GM21360 (cell line): ENCODE measurements at regions not wholly inside any gene's neighbourhood (a gene's known extent, or its start where the extent isn't known, plus 50 kb on each side); places are given as distances from the start of the nearest gene placed in this dataset.
"Not testable (repeated sequence)": the region's sequence is repeated elsewhere in the genome, so short reads cannot be mapped to it uniquely, and the experiment has no call there.

Source experiments
- ATAC-seq: cut with Tn5 transposase; IDR thresholded peaks from one replicate; pipeline ENCODE4 v1.9.1; 2021; ENCODE audit warnings: mild to moderate bottlenecking, moderate library complexity; ENCODE audit not compliant: unreplicated experiment

DNA sequence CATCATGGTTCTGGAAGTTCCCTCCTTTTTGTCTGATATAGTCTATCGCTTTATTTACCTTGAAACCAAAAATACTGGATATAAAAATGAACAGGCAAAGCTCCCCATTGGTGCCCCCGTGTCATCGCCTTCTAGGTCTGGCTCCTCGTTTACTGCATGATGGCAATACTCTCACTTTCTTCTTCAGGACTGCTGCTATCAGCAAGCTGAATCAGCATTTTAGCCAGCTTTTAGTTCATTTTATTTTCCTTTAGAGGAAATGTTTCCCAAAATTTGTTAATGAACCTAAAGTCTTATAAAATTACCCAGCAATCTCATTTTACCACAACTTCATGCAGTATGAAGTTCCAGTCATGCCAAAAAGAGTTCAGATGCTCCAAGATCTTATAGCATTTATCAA is 80.5 kb downstream of the ZIC3 start:
- ATAC-seq = no peak

DNA sequence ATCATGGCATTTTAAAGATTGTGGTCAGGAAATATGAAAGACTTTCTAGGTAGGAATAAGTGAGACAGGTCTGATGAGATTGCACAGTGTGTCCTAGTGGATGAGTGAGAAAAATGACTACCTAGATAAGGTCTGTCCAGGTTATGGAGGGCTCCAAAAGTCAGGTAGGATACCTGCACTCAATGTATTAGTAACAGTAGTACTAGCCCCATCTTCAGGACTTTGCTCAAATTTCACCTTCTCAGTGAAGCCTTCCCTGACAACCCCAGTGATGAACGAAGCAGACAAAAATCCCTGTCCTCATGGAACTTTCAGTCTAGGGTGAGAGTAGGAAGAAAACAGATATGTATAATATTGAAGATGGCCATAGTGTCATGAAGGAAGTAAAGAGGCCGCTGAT is 85.7 kb downstream of the ZIC3 start:
- no peak for ATAC-seq

DNA sequence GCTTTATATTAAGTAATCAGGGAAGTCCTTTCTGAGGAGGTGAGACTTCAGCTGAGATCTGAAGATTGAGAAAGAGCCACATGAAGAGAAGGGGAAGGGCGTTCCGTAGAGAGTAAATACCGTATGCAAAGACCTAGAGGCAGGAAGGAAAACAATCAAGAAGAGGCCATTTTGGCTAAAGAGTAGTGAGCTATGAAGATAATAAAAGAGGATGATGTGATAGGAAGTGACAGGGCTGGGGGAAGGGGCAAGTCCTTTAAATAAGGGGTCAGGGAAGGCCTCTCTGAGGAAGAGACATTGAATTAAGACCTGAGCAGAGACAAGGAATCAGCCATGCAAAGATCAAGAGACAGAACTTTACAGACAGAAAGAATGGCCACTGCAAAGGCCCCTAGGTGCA is 86.2 kb downstream of the ZIC3 start:
- ATAC-seq = no peak

DNA sequence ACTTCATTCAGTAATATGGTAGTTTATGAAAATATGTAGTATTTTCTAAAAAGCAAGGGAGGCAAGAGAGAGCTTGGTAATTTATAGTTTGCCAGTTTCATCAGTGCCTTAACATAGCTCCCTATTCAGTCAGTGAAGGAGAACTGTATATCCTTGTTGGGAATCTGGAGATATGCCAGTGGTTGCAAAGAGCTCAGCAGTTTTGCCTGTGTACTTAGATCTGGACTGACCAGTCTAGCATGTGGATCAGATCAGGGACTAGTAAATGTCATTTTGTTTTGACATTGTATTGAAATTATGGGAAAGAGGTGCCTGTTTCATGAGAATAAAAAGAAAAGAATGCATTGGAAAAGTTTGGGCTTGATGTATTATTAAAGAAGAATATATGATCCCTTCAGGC is 88.6 kb downstream of the ZIC3 start:
- ATAC-seq = no peak

DNA sequence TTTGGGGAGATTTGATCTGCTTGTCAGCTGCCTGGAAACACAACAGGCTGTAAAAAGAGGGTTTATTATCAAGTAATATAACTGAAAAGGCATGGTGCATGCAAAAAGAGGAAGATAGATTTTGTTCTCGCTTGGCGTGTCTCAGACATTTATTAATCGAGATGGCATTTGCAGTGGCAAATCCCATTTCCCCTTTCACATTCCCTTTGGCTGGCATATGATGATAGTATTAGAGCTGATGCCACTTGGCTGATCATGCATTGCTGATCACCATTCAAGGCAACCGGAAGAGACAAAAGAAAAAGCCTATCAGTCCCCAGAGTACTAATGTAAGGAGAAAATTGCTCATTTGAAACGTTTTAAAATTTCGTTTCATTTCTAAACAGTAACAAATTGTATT is 101.8 kb downstream of the ZIC3 start:
- ATAC-seq = no peak

DNA sequence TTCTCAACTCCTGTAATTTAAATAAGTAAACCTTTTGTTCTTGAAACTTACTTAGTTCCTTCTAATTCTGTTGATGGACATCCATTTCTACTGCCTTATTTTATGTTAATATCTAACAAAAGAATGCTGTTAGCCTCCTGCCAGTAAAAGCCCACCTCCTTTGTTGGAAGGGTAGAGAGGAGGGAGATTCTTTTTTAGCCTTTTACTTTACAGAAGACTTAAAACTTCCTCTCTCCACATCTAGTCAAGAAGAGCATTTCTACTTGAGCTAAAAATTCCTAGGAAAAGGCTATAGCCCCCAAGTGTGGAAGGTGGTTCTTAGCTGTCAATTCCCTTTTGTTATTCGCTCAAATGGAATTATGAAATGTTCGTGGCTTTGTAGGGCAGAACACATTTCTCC is 118.7 kb downstream of the ZIC3 start:
- ATAC-seq = no peak

DNA sequence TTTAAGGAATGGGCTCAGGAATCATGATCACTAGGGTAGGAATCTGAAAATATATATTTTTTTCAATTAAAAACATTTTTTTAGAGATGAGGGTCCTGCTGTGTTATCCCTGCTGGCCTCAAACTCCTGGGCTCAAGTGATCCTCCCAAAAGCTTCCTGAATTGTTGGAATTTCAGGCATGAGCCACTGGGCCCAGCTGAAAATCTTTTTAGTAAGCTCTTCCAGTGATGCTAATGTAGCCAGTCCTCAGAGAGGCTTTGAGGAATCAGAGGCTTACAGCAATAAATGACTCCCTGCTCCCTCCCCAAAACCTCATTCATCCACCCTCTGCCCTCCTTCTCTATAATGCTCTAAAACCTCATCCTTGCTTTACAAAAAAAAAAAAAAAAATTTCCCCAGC is 129.5 kb downstream of the ZIC3 start:
- no peak for ATAC-seq

DNA sequence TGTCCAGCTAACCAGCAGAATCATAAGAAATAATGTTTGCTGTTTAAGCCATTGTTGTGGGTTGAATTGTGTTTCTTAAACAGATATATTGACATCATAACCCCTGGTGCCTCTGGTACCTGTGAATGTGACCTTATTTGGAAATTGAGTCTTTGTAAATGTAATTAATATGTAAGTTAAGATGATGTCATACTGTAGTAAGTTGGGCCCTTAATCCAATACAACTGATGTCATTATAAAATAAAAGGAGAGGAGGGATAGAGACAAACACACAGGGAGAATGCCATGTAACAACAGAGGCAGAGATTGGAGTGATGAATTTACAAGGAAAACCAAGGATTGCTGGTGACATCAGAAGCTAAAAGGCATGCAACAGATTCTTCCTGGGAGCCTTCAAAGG is 141.4 kb downstream of the ZIC3 start:
- no peak for ATAC-seq

DNA sequence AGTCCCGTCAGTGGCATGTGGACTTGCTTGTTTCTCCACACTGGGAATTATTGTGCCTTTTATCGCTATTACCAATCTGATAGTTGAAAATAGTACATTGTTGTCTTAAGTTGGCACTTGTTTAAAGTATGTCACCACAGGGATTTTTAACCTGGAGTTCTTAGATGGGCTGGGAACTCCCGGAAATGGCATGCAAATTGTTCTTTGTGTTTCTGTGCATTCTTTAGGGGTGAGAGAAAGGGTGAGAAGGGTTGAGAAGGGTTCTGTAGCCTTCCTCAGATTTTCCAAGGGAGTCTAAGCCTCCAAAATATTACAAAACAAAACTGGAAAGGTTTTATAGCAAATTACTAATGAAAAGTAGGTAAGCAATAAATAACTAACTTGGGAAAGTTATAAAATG is 176.9 kb downstream of the ZIC3 start:
- no peak for ATAC-seq

DNA sequence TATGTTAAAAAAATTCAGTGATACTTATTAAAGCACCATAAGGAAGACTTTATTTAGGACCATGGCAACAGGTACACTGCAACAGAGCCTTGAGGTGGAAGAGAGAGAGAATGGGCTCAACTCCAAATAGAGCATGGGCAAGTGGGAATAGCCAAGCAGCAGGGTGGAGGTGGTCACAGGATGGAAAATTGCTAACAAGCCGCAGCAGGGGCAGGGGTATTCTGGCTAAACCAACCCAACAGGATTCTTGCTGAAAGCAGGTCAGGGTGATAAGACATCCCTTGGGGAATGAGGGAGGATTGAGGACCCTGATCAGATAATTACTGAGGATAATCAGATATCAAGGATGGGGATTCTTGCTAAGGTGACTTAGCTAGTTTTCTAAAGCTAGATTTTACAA is 177.5 kb downstream of the ZIC3 start:
- no peak for ATAC-seq

DNA sequence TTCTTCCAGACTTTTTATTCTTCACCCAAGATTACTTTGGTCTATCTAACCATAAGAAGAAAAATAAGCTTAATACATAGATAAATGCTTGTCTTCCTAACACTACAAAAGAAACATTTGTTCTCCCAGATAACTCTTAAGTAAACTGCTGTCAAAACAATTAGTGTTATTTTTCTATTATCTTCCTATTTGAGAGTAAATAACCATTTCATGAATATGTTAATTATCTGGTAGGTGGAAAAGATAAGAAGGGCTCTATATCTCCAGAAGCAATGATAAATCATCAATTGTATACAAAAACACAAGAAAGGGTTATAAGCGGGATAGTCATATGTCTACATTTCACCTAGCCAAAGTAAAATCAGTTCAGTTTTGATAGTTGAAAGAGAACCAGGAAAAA is 180.4 kb downstream of the ZIC3 start:
- no peak for ATAC-seq

DNA sequence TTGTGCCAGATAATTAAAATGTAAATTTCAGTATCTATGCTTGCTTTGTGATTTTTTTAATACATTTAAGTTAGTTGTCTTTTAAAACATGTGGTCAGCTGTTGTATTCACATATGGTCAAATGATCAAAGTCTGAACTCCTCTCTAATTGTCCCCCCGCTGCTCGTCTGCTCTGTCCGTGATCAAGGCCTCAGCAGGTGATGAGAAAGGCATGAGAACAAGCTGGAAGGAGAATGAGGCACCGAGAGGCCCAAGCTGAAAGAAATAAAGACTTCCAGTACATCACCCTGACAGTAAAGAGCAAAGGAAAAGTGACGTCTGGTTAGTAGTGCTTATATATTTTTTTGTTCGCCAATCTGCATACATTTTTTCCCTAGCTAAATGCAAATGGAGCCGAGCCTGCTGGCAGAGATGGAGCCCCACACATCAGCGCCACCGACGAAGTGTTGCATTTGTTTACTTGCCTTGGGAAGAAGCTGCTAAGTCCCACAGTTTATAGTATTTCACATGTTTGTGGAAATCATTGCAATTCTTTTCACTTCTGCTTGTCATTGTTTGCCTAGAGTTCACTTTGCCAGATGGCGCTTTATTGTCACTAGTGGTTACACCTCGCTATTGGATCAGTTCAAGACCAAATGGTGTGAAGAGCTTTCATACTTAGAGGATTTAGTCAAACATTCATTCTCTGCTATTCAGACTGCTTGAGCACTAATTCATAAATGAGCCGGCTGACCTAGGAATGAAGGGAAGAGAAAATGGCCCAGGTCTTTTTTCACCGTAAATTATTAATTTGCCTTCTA is 181.5 kb downstream of the ZIC3 start:
- no peak for ATAC-seq

DNA sequence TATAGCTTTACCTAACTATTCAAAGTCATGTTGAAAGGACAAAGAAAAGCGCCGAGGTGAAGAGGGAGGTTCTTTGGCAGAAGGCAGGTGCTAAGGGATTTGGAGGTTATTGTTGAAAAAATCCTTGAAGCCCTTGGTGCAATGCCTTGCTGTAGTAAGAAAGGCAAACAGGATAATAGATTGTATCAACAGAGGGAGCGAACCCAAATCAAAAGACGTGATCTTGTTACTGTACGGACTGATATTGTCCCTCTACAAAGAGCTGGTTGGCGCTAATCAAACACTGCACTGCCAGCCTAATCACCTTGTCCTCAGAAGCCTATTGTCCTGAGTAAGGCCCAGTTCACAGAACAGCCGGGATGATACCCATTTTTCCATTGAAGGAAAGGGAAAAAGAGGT is 182.9 kb downstream of the ZIC3 start:
- ATAC-seq = no peak

DNA sequence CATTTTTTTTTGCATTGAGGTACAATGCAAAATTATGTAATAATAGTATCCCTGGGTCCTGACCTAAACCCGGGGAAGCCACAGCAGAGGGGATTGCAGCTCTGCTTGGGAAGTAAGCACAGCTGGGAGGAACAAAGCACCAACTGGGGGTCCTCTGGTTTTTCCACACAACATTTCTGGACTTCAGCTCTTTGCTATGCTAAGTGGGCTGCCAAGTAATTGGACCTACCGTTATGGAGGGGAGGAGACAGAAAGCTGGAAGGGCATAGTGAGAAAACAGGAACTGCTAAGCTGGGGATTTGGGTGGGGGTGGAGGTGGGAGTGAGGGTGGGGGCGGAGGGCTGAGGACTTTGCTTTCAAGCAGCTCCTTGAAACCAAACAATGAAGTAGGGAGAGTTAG is 183.3 kb downstream of the ZIC3 start:
- ATAC-seq = no peak

DNA sequence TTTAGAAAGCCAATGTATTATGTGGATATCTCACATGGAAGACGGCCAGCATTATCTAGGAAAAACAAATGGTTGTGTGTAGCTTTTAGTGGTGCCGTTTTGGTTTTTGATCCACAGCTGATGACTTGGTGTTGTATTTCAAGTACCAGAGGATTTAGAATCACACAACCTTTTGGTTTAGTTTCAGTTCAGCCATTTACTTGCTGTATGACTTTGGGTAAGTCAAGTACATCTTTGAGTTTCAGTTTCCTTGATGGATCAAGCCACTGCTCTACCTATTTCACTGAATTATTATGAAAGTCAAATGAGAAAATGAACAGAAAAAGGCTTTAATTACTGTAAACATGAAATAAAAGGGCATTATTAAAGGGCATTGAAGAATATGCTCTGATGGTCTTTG is 205.6 kb downstream of the ZIC3 start:
- no peak for ATAC-seq

DNA sequence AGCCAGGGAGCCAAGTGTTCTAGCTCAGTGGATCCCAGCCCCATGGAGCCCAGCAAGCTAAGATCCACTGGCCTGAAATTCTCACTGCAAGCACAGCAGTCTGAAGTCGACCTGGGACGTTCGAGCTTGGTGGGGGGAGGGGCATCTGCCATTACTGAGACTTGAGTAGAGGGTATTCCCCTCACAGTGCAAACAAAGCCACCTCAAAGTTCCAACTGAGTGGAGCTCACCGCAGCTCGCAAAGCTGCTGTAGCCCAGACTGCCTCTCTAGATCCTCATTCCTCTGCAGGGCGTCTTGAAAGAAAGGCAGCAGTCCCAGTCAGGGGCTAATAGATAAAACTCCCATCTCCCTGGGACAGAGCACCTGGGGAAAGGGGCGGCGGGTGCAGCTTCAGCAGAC is 226.3 kb downstream of the ZIC3 start:
- no peak for ATAC-seq

DNA sequence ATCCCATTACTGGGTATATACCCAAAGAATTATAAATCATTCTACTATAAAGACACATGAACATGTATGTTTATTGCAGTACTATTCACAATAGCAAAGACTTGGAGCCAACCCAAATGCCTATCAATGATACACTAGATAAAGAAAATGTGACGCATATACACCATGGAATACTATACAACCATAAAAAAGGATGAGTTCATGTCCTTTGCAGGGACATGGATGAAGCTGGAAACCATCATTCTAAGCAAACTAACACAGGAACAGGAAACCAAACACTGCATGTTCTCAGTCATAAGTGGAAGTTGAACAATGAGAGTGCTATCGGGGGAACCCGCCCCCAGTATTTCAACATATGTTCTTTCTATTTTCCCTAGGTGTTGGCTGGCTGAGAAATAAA is 232.0 kb downstream of the ZIC3 start:
- ATAC-seq = not testable (repeated sequence)

DNA sequence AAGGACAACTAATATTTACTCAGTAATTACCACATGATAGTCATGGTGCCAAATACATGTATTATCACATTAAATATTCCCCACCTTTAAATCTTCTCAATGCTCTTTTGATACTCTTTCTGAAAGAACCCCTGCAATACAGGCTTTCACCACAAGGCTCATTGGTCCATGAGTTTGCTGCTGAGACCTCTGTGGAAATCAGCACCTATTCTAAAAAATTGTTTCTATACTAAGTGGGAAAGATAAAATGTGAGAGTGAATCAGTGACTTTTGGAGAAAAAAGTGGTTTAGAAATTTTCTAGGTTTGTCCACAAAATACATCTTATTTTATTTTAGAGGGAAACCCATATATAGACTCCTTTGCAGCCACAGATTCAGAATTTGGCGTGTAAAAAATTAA is 257.3 kb downstream of the ZIC3 start:
- no peak for ATAC-seq

DNA sequence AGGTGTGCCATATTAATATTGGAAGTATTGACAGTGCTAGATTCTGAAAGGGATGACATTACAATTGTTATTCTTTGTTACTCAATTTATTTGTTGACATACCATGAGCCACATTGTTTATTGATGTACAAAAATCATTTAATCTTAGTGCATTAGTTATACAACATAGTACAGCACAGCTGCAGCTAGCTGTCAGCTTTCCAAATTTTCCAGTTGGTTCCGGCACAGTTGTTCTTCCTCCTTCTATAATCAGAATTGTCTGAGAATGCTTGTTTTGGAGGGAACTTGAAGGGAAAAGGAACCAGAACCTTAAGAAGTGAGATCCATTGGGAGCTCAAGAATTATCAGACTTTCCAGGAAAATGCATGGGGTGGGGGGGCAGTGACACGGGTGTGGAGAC is 281.4 kb downstream of the ZIC3 start:
- no peak for ATAC-seq

DNA sequence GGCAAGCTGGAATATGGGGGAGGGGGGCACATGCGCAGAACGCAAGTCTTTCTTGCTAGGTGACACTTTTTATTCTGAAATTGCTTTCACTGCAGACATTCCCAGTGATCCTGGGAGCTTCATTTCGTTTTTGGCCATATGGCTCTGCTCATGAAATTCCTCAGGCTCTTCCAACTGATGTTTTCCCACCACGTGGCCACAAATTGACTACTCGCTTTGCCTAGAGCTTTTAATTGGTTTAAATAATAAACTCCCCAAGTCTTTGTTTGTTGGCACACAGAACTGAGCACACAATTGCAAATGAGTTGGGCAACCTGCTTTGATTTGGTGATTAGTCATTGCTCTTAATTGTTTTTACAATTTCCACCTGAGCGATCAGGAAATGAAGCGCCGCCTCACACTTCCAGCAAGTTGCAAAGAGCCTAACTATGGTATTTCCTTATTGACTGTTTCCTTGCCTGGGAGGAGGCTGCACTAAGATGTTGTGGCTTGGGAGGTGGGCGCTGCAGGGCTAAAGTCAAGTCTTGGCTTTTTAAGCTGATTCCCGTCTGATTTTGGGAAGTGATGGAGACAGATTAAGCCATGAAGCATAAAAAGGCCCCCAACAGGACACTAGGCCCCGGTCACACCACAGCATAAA is 282.5 kb downstream of the ZIC3 start:
- ATAC-seq = no peak

DNA sequence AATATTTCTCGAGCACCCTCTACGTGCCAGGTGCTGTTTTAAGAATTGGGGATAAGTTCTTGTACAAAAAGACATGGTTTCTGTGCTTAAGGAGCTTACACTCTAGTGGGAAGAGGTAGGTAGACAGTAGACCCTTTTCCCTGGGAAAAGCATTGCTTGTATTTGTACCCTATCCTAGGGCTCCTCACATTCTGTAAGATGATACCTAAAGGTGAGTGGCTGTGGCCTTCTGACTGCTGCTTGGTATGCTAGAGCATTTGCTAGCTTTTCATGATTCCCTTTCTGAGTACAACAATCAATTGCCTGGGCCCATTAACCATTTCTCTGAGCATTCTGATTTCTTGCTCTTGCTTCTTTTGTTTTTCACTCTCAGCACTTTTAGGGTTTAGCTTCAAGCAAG is 286.6 kb downstream of the ZIC3 start:
- no peak for ATAC-seq

DNA sequence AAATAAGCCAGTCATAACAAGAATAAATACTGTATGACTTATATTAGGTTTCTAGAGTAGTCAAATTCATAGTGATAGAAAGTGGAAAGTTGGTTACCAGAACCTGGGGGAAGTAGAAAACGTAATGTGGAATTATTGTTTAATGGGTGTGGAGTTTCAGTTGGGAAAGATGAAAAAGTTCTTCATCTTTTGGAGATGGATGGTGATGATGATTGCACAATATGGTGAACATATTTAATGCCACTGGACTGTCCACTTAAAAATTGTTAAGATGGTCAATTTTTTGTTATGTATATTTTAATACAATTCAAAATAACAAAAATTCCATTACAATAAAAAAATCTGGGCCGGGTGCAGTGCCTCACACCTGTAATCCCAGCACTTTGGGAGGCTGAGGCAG is 289.6 kb downstream of the ZIC3 start:
- no peak for ATAC-seq

DNA sequence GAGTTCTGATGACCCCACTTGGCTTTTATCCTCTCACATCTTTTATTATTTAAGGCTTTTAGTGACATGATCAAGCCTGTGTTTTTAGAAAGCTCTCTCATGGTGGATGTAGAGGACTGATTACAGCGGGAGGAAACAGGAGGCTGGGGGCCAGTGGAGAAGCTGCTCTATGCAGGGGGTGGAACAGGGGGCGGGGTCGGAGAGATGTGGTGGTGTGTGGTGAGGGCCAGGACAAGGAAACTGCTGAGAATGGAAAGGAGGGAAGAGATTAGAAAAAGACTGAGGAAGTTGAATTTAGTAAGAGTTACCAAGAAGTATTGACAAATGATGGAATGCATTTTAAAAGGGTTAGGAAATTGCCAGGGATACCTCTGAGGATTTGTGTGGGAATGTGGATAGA is 292.2 kb downstream of the ZIC3 start:
- ATAC-seq = no peak
